Vagina (tissue), 2 donors: ENCODE measurements at regions not wholly inside any gene's neighbourhood (a gene's known extent, or its start where the extent isn't known, plus 50 kb on each side); places are given as distances from the start of the nearest gene placed in this dataset.

Experiments
- POLR2A ChIP-seq, 2 donors: fragments of 450-650 bp; IDR thresholded peaks; one replicate each; pipeline ENCODE4 v1.6.1; 2017; ENCODE audit warnings: antibody characterized with exemption in 2 of 2, mild to moderate bottlenecking in 2 of 2, moderate library complexity in 2 of 2
- TF ChIP-seq, protein P1 (sequence below), 3 experiments: fragments of 450-650 bp in 2 of 3; fragments of 200-600 bp in 1 of 3; sonication (generic) in 1 of 3; IDR thresholded peaks; one replicate each; pipeline ENCODE4 v1.5.1; 2017 to 2019; ENCODE audit warnings: antibody characterized with exemption in 3 of 3, mild to moderate bottlenecking in 2 of 3, moderate library complexity in 2 of 3

DNA sequence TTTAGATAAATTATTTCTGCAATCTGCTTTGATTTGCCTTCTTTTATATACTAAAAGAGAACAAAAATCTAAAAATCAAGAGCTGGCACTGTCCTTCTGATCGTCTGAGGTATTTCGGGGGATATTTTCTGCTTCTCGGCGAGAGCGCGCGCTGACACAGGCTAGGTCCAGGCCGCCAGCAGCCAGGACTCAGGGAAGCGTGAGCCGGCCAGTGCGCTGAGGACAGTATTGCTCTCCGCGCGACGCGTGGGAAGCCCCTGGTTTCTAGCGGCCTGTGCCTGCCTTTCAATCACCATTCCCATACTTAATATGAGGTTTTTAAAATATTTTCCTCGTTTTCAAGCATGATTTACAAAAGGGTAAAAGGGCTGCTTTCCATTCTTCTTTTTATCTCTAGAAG lies 307.3 kb upstream of the IRX1 start:
- TF ChIP-seq, protein P1, sequence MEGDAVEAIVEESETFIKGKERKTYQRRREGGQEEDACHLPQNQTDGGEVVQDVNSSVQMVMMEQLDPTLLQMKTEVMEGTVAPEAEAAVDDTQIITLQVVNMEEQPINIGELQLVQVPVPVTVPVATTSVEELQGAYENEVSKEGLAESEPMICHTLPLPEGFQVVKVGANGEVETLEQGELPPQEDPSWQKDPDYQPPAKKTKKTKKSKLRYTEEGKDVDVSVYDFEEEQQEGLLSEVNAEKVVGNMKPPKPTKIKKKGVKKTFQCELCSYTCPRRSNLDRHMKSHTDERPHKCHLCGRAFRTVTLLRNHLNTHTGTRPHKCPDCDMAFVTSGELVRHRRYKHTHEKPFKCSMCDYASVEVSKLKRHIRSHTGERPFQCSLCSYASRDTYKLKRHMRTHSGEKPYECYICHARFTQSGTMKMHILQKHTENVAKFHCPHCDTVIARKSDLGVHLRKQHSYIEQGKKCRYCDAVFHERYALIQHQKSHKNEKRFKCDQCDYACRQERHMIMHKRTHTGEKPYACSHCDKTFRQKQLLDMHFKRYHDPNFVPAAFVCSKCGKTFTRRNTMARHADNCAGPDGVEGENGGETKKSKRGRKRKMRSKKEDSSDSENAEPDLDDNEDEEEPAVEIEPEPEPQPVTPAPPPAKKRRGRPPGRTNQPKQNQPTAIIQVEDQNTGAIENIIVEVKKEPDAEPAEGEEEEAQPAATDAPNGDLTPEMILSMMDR (IDR thresholded peaks at IDR 0.05): no peak
- no peak for TF ChIP-seq POLR2A (IDR thresholded peaks at IDR 0.05)
